NAMALWA (cell line): ENCODE measurements at regions not wholly inside any gene's neighbourhood (a gene's known extent, or its start where the extent isn't known, plus 50 kb on each side); places are given as distances from the start of the nearest gene placed in this dataset.
"Not testable (repeated sequence)": the region's sequence is repeated elsewhere in the genome, so short reads cannot be mapped to it uniquely, and the experiment has no call there.

Source experiments
- DNase-seq: peaks from one replicate; pipeline ENCODE4 v3.0.0-alpha.2; 2015; ENCODE audit warnings: low spot score

DNA sequence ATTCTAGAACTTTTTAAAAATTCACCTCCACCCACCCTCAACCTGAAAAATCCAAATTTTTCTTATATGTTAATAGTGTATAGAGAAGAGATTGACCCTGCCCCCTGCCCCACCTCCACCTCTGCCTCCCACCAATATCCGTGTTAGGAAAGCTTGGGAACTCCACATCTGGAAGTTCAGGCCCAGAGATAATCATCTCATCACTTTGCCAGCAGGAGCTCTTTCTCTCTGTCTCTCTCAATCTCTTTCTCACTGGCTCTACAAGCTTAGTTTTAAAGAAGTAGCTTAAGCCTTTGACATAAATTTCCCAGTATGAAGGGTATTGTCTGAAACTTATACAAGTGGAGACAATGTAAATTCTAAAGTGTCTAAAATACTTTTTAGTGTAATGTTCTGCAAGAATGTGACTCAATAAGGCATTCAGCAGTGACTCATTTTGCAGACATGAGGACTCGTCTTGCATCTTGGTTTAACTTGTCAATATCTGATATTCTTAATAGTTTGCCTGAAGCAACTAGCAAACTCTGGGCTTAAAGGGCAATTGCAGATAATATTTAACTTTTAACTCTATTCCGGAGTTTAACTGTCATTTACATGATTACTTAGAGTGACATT, 299.8 kb upstream of the EPHA3 start:
- DNase-seq: no peak

- no peak for DNase-seq
These were observed 297.4 kb upstream of the EPHA3 start for GRCh38 chr3:88809993-88810392.

DNA sequence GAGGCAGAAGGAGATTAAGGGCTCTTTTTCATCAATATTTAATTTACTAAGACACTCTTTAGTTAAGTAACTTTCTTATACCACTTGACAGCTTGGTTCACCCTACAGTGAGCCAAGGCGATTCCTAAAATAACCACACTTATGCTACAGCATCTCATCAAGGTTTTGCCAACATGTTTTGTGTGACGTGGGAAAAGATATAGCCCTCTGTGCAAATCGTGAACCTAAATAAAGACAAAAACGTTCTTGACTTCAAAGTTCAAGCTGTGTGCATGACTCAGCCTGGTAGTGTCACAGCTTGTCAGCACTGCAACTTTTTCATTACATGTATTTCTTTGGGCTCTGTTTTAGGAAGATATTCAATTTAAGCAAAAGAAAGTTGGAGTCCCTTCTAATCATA, 297.0 kb upstream of the EPHA3 start:
- DNase-seq: no peak

DNA sequence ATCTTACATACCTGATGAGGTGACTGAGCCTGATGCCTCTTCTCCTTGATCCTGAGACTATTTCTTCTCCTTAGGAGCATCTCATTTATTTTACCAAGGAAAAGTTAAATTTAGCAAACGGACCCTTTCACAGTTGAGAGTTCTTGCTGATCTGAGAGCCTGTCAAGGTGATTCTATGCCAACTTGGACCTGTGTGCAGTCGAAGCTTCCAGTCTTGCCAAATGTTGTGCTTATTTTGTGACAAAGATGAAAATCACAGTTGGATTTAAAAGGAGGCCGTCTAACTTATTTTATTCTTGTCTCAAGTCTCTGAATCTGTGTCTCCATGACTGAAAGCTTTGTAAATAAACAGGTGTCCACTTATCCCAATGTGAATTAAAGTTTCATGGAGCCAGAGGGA, 296.3 kb upstream of the EPHA3 start:
- DNase-seq: no peak

GRCh38 chr3:88812576-88812975, 294.8 kb upstream of the EPHA3 start:
- DNase-seq: no peak

DNA sequence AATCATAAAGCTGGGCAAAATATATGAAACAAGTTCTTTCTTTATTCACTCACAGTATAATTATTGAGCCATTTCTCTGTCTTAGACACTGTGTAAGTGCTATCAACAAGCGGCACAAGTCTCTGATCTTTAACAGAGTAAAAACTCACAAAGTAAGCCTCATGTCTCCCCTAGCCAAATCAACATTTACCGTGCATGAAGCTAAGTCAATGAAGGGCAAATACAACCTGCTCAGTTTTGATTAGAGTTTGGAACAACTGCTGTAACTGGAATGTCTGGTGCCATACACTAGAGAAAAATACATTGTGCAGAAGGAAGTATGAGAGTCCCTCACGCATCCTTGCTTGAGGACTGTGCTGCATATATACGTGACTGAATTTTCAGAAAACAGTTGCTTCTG, 291.0 kb upstream of the EPHA3 start:
- DNase-seq: no peak

- no peak for DNase-seq
These were observed 282.5 kb upstream of the EPHA3 start for GRCh38 chr3:88824666-88825564.

- no peak for DNase-seq
These were observed 279.0 kb upstream of the EPHA3 start for GRCh38 chr3:88828466-88828865.

- DNase-seq: no peak
These were observed 254.8 kb upstream of the EPHA3 start for GRCh38 chr3:88852606-88853005.

- DNase-seq: no peak
These were observed 244.2 kb upstream of the EPHA3 start for GRCh38 chr3:88863196-88863595.

- no peak for DNase-seq
These were observed 230.7 kb upstream of the EPHA3 start for GRCh38 chr3:88876724-88877123.

- DNase-seq: no peak
These were observed 227.5 kb upstream of the EPHA3 start for GRCh38 chr3:88879905-88880304.

DNA sequence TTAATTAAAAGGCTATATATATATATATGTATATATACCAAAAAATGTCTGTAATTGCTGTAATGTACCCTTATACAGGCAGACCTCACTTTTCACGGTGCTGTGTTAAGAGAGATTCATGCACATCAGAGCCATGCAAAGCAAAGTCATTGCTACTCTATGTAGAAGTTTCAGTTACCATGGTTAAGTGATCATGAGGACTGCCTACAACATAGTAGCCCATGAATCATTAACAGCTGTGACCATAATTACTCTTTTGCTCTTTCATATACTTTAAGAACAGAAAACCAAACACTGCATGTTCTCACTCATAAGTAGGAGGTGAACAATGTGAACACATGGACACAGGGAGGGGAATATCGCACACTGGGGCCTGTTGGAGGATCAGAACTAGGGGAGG, 225.3 kb upstream of the EPHA3 start:
- no peak for DNase-seq

- not testable (repeated sequence) for DNase-seq
These were observed 220.8 kb upstream of the EPHA3 start for GRCh38 chr3:88886624-88887023.

DNA sequence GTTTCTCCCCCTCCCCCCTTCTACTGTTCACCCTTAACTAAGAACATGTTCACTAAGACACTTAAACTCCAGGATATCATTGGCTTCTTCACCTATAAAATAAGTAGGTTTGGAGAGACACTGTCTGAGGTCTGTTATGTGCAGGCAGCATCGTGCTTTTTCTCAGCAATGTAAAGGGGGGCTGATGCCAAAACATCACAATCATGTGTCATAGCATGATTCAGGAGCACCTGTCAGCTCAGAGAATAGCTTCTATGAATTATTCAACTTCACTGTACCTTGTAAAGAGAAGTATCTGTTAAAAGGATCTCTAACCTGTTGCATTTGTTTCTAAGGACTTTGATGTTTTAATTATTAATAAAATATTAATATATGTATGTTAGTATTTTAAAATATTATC, 211.4 kb upstream of the EPHA3 start:
- DNase-seq: no peak

GRCh38 chr3:88912294-88912877, 195.0 kb upstream of the EPHA3 start:
- DNase-seq: no peak

- DNase-seq: no peak
These were observed 188.6 kb upstream of the EPHA3 start for GRCh38 chr3:88918841-88919240.

DNA sequence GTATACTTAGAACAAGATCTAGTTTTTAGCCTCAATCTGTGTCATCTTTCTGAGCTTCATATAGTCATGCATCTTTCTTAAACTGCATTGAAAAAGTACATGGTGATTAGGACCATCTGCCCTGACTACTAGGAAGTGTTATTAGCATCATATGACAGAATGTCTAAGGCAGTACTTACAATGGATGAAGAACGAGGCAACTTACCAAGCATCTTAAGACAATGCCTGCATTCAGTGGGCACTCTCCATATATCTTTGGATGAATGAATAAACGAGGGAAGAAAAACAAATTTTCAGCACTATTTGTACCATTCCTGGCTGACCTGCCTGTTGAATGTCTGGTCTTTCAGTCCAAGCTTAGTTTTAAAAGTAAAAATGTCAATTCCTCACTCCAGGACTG, 185.4 kb upstream of the EPHA3 start:
- DNase-seq: no peak

DNA sequence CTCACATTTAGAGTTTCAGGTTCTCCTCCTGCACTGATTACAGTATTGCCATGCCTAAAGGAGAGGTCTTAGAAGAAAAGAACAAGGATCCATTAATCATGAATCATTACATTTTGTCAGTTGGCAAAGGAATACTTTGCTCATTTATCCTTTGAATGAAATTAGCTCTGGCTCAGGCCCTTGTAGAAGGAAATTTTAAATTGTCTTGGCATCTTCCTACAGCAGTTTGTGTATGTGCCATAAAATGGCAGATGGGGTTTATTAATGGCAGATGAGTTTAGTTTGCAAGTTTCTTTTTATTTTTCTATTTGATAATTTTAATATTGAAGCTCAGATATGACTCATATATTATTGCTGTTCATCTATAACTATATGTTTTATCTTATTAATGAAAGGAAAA, 181.2 kb upstream of the EPHA3 start:
- DNase-seq: no peak

DNA sequence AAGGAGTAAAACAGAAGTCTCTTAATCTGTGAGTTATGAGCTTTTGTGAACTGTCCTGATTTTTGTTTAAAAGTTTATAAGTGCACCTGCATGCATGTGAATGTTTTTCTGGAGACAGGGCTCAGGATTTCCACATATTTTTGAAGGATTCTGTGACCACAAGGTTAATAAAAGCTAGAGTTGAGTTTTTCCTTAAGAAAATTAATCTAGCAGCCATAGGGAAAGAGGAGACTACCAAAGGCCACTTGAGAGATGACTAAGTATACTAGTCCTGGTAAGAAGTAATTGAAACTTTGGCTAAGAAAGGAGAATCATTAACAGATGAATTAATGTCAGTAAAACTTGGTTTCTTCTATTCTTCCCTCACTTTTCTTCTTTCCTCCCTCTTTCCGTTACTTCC, 176.8 kb upstream of the EPHA3 start:
- DNase-seq: no peak

GRCh38 chr3:88936831-88937230, 170.6 kb upstream of the EPHA3 start:
- no peak for DNase-seq

DNA sequence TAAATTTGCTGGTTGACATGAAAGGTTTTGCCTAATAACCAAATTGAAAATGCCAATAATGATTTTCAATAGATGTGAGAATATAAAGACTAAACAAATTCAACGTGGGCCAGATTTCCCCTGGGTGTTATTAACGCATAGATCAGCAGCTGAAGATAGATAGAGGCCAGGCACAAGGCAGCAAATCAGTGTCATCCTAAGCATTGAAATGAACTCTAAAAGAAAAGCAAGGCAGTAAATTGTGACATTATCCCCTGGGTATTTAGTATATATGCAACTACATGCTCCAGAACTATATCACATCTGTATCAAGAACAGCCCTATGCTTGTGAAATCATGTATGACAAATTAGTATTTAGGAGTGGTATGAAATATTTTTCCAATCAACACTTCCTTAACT, 167.1 kb upstream of the EPHA3 start:
- no peak for DNase-seq

DNA sequence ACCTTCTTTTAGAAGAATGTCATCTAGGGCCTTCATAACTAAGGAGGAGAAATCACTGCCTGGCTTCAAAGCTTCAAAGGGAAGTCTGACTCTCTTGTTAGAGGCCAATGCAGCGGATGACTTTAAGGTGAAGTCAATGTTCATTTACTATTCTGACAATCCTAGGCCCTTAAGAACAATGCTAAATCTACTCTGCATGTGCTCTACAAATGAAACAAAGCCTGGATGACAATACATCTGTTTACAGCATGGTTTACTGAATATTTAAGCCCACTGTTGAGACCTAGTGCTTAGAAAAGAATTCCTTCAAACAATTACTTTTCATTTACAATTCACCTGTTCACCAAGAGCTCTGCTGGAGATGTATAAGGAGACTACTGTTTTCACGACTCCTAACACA, 160.4 kb upstream of the EPHA3 start:
- no peak for DNase-seq
